HAP-1 (cell line): ENCODE measurements at regions not wholly inside any gene's neighbourhood (a gene's known extent, or its start where the extent isn't known, plus 50 kb on each side); places are given as distances from the start of the nearest gene placed in this dataset.

Source experiments
- DNase-seq, 2 experiments: peaks; one replicate each; pipeline ENCODE4 v3.0.0-alpha.2; 2016 to 2020; ENCODE audit warnings: low spot score in 2 of 2
- H3K27me3 ChIP-seq: fragments of 250-450 bp; sonication (Bioruptor Pico); 2 replicates; pipeline ENCODE4 v1.5.1; 2020; ENCODE audit warnings: low read depth, mild to moderate bottlenecking, moderate library complexity
- H3K36me3 ChIP-seq: fragments of 250-450 bp; sonication (Bioruptor Pico); replicated peaks from 2 replicates; pipeline ENCODE4 v1.5.1; 2020; ENCODE audit warnings: mild to moderate bottlenecking
- H3K4me1 ChIP-seq: fragments of 250-450 bp; sonication (Bioruptor Pico); 2 replicates; pipeline ENCODE4 v1.5.1; 2020; ENCODE audit warnings: mild to moderate bottlenecking
- H3K4me3 ChIP-seq: fragments of 250-450 bp; sonication (Bioruptor Pico); 2 replicates; pipeline ENCODE4 v1.5.1; 2020; ENCODE audit warnings: mild to moderate bottlenecking, moderate library complexity
- H3K9me3 ChIP-seq: fragments of 250-450 bp; sonication (Bioruptor Pico); 2 replicates; pipeline ENCODE4 v1.5.1; 2020; ENCODE audit warnings: mild to moderate bottlenecking, moderate library complexity
- in situ Hi-C: fragments of 300-500 bp; cut with MboI; formaldehyde crosslinking; loops from 3 replicates; pipeline ENCODE4 v1.14.3; 2020; ENCODE audit warnings: low sequenced_read_pairs, inconsistent platforms, mixed read lengths

- in situ Hi-C loops = no loop called here
- H3K36me3 ChIP-seq = no peaks in the 10 kb centered on the region
- no peak for DNase-seq
- H3K4me3 ChIP-seq = no peak overlapping the region
- no peaks in the 10 kb centered on the region for H3K4me1 ChIP-seq
- H3K27me3 ChIP-seq = no peaks in the 10 kb centered on the region
- no peaks in the 10 kb centered on the region for H3K9me3 ChIP-seq
Measured at GRCh38 chrX:39829965-39830364, 267.8 kb downstream of the BCOR start.

GRCh38 chrX:39830414-39830813 is 267.3 kb downstream of the BCOR start:
- DNase-seq = no peak
- Histone ChIP-seq H3K27me3 (no peaks in the 10 kb centered on the region), H3K36me3 (no peaks in the 10 kb centered on the region), H3K9me3 (no peaks in the 10 kb centered on the region), H3K4me1 (no peaks in the 10 kb centered on the region), H3K4me3 (no peak overlapping the region)
- in situ Hi-C loops = no loop called here

GRCh38 chrX:39832211-39832610 is 265.5 kb downstream of the BCOR start:
- Histone ChIP-seq H3K36me3 (no peaks in the 10 kb centered on the region), H3K4me3 (no peak overlapping the region), H3K27me3 (no peaks in the 10 kb centered on the region), H3K9me3 (no peaks in the 10 kb centered on the region), H3K4me1 (no peaks in the 10 kb centered on the region)
- no peak for DNase-seq
- in situ Hi-C loops = no loop called here

GRCh38 chrX:39834600-39834999 is 263.2 kb downstream of the BCOR start:
- no peaks in the 10 kb centered on the region for H3K4me1 ChIP-seq
- H3K27me3 ChIP-seq = no peaks in the 10 kb centered on the region
- in situ Hi-C loops = no loop called here
- no peaks in the 10 kb centered on the region for H3K9me3 ChIP-seq
- no peak overlapping the region for H3K4me3 ChIP-seq
- no peaks in the 10 kb centered on the region for H3K36me3 ChIP-seq
- no peak for DNase-seq

- no peaks in the 10 kb centered on the region for H3K9me3 ChIP-seq
- no peak for DNase-seq
- no peaks in the 10 kb centered on the region for H3K27me3 ChIP-seq
- no peaks in the 10 kb centered on the region for H3K36me3 ChIP-seq
- no peaks in the 10 kb centered on the region for H3K4me1 ChIP-seq
- no peak overlapping the region for H3K4me3 ChIP-seq
- in situ Hi-C loops = no loop called here
Measured at GRCh38 chrX:39835241-39835640, 262.5 kb downstream of the BCOR start.

GRCh38 chrX:39835776-39836175 is 262.0 kb downstream of the BCOR start:
- Histone ChIP-seq H3K4me1 (no peaks in the 10 kb centered on the region), H3K4me3 (no peak overlapping the region), H3K27me3 (no peaks in the 10 kb centered on the region), H3K9me3 (no peaks in the 10 kb centered on the region), H3K36me3 (no peaks in the 10 kb centered on the region)
- in situ Hi-C loops = no loop called here
- DNase-seq = no peak

GRCh38 chrX:39836802-39837420 is 260.8 kb downstream of the BCOR start:
- H3K4me1 ChIP-seq = no peaks in the 10 kb centered on the region
- no peaks in the 10 kb centered on the region for H3K36me3 ChIP-seq
- DNase-seq = no peak
- H3K4me3 ChIP-seq = no peak overlapping the region
- no peaks in the 10 kb centered on the region for H3K9me3 ChIP-seq
- in situ Hi-C loops = no loop called here
- H3K27me3 ChIP-seq = no peaks in the 10 kb centered on the region

- Histone ChIP-seq H3K9me3 (no peaks in the 10 kb centered on the region), H3K27me3 (no peaks in the 10 kb centered on the region), H3K4me1 (no peaks in the 10 kb centered on the region), H3K36me3 (no peaks in the 10 kb centered on the region), H3K4me3 (no peak overlapping the region)
- in situ Hi-C loops = no loop called here
- DNase-seq = no peak
Measured at GRCh38 chrX:39837688-39838087, 260.1 kb downstream of the BCOR start.

- Histone ChIP-seq H3K27me3 (no peaks in the 10 kb centered on the region), H3K4me3 (no peak overlapping the region), H3K9me3 (no peaks in the 10 kb centered on the region), H3K4me1 (no peaks in the 10 kb centered on the region), H3K36me3 (no peaks in the 10 kb centered on the region)
- no peak for DNase-seq
- in situ Hi-C loops = no loop called here
Measured at GRCh38 chrX:39839371-39839770, 258.4 kb downstream of the BCOR start.

- Histone ChIP-seq H3K4me3 (no peak overlapping the region), H3K9me3 (no peaks in the 10 kb centered on the region), H3K27me3 (no peaks in the 10 kb centered on the region), H3K4me1 (peaks cover 2% of the 10 kb centered on the region), H3K36me3 (no peaks in the 10 kb centered on the region)
- no peak for DNase-seq
- in situ Hi-C loops = no loop called here
Measured at GRCh38 chrX:39840133-39840532, 257.6 kb downstream of the BCOR start.

GRCh38 chrX:39840581-39841093 is 257.1 kb downstream of the BCOR start:
- H3K9me3 ChIP-seq = no peaks in the 10 kb centered on the region
- peaks cover 7% of the 10 kb centered on the region for H3K4me1 ChIP-seq
- no peaks in the 10 kb centered on the region for H3K36me3 ChIP-seq
- no peak for DNase-seq
- no peak overlapping the region for H3K4me3 ChIP-seq
- H3K27me3 ChIP-seq = no peaks in the 10 kb centered on the region
- in situ Hi-C loops = no loop called here

- Histone ChIP-seq H3K4me3 (no peak overlapping the region), H3K36me3 (no peaks in the 10 kb centered on the region), H3K9me3 (no peaks in the 10 kb centered on the region), H3K4me1 (peaks cover 7% of the 10 kb centered on the region), H3K27me3 (no peaks in the 10 kb centered on the region)
- in situ Hi-C loops = no loop called here
- DNase-seq = no peak
Measured at GRCh38 chrX:39841604-39842003, 256.2 kb downstream of the BCOR start.

GRCh38 chrX:39842281-39842973 is 255.3 kb downstream of the BCOR start:
- Histone ChIP-seq H3K4me3 (no peak overlapping the region), H3K36me3 (no peaks in the 10 kb centered on the region), H3K9me3 (no peaks in the 10 kb centered on the region), H3K27me3 (no peaks in the 10 kb centered on the region), H3K4me1 (peaks cover 7% of the 10 kb centered on the region)
- in situ Hi-C loops = no loop called here
- DNase-seq = no peak

GRCh38 chrX:39843318-39843717 is 254.4 kb downstream of the BCOR start:
- no peaks in the 10 kb centered on the region for H3K27me3 ChIP-seq
- in situ Hi-C loops = no loop called here
- no peak for DNase-seq

More at GRCh38 chrX:39843318-39843717, 254.4 kb downstream of the BCOR start:
- H3K4me3 ChIP-seq = no peak overlapping the region
- peaks cover 7% of the 10 kb centered on the region for H3K4me1 ChIP-seq
- no peaks in the 10 kb centered on the region for H3K36me3 ChIP-seq
- H3K9me3 ChIP-seq = no peaks in the 10 kb centered on the region
